ENCODE measurements at regions not wholly inside any gene's neighbourhood (a gene's known extent, or its start where the extent isn't known, plus 50 kb on each side); places are given as distances from the start of the nearest gene placed in this dataset.

- no peak for TF ChIP-seq CTCF (conservative IDR thresholded peaks at IDR 0.05)
- no peak for TF ChIP-seq ZFX (IDR thresholded peaks at IDR 0.05)
These were observed 252.2 kb upstream of the CDH7 start for GRCh38 chr18:65498605-65499004.
